NCI-H2196 treated with DMSO at 0.1 percent for 48 hours (cell line): ENCODE measurements at regions not wholly inside any gene's neighbourhood (a gene's known extent, or its start where the extent isn't known, plus 50 kb on each side); places are given as distances from the start of the nearest gene placed in this dataset.
"Not testable (repeated sequence)": the region's sequence is repeated elsewhere in the genome, so short reads cannot be mapped to it uniquely, and the experiment has no call there.

ENCODE experiments used
- DNase-seq: peaks from one replicate; lab custom pipeline; 2025; ENCODE audit not compliant: unreplicated experiment; lab: John Stamatoyannopoulos, UW

GRCh38 chr17:36842231-36842819, 95.0 kb upstream of the LHX1 start:
- DNase-seq = no peak

GRCh38 chr17:36842963-36843558, 94.2 kb upstream of the LHX1 start:
- no peak for DNase-seq

GRCh38 chr17:36844013-36844412, 93.3 kb upstream of the LHX1 start:
- no peak for DNase-seq

DNA sequence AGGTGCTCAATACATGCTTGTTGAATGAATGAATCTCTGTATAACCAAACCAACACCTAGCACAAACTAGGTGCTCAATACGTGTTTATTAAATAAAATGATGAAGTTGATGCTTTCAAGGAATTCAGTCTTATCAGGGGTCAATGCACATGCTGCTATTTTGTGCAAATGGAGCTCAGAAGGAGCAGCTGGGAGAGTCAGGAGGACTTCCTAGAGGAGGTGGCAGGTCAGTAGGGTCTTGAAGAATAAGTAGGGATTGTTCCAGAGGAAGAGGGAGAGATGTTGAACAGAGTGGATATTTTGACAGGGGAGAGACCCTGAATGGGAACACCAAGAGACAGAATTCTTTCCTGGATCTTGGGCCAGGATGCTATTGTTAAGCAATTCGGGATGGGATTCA, 92.7 kb upstream of the LHX1 start:
- DNase-seq = no peak

DNA sequence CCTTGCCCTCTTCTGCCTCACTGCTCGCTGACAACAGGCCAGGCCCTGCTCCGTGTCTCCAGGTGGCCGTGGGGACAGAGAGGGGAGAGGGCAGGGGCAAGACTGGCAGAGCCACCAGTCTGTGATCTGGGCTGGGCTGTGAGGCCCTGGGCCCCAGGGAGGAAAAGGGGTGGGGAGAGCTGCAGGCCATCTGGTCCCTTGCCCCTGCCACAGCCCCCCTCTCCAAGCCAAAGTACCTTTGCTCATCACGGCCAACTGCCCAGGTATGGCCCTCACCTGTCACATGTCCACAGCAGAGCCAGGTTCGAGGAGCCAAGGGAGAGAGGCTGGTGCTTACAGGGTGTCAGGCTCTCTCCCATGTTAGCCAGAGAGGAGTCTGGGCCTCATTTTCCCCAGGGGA, 91.4 kb upstream of the LHX1 start:
- no peak for DNase-seq

GRCh38 chr17:36846410-36847292, 90.6 kb upstream of the LHX1 start:
- DNase-seq = no peak

GRCh38 chr17:36848008-36848902, 89.0 kb upstream of the LHX1 start:
- no peak for DNase-seq

- DNase-seq = not testable (repeated sequence)
Observed at GRCh38 chr17:36849020-36849419, 88.3 kb upstream of the LHX1 start.

DNA sequence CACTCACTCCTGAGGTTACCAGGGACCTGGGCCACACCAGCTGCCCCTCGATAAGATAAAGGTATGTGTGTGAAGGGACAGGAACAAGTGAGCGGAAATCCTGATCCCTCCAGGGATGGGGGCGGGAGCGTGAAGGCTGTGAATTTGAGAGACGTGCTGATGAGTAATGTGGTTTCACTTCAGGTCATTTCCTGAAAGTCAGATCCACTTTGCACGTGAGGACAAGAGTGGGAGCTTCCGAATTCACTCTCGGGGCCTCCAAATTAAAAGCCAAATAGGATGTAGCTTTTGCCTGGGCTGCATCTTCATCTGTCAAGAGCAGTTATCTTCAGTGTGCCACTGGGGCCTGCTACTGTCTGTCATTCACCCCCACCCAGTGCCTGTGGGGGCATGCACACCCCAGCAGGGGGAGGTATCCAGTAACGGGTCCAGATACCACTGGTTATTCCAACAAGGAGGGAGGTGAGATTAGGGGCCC, 87.4 kb upstream of the LHX1 start:
- no peak for DNase-seq

- no peak for DNase-seq
Observed at GRCh38 chr17:36850790-36851189, 86.5 kb upstream of the LHX1 start.

- no peak for DNase-seq
Observed at GRCh38 chr17:36851250-36851649, 86.0 kb upstream of the LHX1 start.

GRCh38 chr17:36852478-36852877, 84.8 kb upstream of the LHX1 start:
- not testable (repeated sequence) for DNase-seq

- no peak for DNase-seq
Observed at GRCh38 chr17:36854982-36855381, 82.3 kb upstream of the LHX1 start.

DNA sequence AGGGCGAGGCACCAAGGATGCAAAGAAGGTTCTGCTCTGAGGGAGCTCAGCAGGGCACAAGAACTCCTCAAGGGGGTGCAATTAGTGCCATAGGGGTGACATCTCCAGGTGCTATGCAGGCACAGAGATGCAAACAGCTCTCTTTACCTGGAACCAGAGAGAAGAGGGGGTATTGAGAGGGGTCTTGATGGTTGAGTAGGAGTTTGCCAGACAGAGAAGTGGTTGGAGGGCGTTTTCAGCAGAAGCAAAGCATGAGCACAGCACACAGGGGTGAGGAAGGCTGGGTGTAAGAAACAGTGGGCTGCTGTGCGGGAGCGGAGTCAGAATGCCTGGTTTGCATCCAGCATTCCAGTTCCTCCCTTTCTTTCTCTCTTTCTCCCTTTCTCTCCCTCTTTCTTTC, 81.8 kb upstream of the LHX1 start:
- DNase-seq = no peak

DNA sequence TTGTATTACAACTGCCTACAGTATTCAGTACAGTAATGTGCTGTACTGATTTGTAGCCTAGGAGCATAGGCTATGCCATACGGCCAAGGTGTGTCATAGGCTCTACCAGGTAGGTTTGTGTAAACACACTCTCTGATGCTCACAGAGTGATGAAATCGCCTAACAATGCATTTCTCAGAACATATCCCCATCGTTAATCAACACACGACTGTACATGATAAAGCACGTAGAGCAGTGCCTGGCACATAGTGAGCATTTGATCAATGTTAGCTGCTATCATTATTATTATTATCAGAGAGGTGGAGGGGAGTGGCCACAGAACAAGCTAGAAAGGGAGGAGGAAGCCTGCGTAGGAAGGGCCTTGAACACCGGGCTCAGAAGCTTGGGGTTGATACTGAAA, 81.1 kb upstream of the LHX1 start:
- DNase-seq = no peak

- DNase-seq = no peak
Observed at GRCh38 chr17:36856903-36857381, 80.3 kb upstream of the LHX1 start.

- no peak for DNase-seq
Observed at GRCh38 chr17:36857698-36858097, 79.6 kb upstream of the LHX1 start.

DNA sequence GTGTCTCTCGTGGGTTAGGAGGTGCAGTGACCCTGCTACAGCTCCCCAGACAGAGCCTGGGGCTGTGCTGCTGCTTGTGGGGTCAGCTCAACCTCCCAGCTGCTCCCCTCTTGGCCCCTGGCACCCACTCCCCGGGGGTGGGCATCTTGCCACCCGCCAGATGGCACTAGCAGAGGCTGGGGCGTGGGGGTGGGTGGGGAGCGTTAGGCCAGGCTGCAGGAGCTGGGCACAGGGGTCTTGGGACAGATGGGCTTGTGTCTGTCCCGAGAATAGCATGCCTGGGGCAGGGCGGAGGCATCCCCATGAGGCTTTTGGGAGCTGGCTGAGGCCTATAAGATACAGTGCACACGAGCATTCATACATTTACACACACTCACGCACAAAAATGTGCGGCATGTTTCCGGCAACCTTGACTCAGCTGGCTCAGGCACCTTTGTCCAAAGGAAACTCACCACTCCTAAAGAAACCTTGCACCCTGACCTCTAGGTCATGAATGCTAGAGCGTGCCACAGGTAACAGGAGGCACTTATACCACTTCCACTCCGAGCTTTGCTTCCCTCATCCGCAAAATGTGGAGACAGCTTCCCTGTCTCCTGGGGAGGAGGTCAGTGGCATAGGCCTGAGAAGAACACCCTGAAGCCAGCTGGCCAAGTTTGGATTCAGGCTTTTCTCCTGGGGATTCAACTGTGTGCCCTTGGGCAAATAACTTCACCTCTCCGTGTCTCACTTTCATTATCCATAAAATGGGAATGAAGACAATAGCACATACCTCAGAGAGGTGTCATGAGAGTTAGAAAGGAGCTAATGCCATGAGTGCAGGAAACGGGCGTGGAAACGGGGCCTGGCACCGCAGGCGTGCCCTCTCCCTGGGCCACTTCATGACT, 78.9 kb upstream of the LHX1 start:
- DNase-seq = no peak

- no peak for DNase-seq
Observed at GRCh38 chr17:36859003-36859300, 78.3 kb upstream of the LHX1 start.

DNA sequence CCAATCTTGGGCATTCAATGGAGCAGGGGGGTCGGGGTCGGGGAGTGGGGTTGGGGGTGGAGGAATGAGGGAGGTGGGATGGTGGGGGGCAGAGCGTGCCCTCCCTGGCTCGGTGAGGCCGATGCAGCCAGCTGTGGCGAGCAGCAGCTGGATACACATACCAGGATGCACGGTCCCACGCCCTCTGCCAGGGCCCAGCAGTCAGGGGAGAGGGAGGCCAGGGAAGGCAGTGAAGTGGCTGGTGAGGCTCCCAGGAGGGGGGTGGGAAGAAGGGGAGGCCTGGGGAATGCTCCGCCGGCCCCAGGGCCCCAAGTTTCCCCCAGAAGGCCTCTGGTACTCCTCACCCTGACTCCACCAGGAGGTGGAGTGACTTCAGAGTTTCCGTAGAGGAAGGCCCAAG, 77.6 kb upstream of the LHX1 start:
- no peak for DNase-seq
